ENCODE measurements at regions not wholly inside any gene's neighbourhood (a gene's known extent, or its start where the extent isn't known, plus 50 kb on each side); places are given as distances from the start of the nearest gene placed in this dataset.
A peak's percentile ranks its signal among the peaks of the same experiment; 100 is the strongest.

DNA sequence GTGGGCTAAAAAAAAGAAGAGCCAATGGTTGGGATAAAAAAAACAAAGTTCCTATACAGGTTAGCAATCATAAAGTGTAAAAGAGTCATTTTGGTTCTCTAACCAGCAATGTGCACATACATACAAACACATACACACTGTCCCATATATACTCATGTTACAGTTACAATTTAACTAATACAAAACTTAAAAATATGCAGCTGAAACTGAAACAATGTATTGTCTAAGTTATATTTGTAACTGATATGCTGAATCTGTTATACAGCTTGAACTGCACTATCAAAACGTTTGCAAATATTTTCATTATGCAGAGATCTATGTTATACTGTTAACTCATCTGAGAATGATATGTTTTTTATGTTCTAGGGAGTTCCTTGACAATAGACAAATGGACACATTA lies 173.7 kb downstream of the KLF12 start:
- DNase-seq = no peak

DNA sequence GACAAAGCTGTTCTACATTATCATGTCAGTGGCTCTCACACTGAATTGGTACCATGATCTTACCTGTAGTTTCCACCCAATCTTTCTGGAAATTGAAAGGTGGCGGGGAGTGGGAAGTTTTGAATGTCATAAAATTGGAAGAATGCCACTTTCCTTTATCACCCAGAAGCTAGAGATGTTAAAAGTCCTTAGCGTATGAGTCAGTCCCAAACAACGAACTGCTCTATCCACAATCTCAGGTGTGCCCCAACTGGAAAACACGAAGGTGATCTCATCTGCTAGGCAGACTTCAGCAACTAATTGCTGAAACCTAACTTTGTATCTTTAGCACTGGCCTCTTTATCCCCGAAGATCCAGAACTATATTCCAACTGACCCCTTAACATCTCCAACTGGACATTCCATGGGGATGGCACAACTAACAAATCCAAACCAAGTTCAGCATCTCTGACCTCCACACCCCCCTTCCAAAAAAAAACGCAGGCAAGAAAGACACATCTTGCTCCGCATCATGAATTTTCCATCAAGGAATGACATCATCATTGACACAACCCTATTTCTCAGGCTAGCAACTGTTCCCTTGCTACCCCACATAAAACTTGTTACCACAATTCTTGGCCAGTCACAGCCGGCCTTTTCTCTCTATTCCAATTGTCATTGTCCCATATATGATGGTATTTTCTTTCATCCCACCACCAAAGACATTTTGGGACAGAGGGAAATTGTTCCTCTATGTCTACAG lies 175.4 kb downstream of the KLF12 start:
- DNase-seq = no peak

DNA sequence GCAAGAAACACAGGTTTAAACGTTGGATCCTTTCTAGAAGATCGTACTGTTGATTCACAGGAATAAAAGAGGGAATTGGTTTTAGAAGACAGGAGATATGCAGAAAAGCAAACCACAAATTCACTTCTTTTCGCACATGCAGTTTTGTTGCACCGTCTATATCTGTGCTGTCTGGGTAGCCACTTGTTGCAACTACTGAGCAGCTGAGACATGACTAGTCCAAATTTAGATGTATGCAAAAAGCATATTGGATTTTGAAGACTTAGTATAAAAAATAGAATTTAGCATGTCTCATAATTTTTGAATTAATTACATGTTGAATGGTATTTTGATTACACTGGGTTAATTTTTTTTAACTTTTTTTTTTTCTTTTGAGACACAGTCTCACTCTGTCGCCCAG lies 176.3 kb downstream of the KLF12 start:
- DNase-seq = no peak

DNA sequence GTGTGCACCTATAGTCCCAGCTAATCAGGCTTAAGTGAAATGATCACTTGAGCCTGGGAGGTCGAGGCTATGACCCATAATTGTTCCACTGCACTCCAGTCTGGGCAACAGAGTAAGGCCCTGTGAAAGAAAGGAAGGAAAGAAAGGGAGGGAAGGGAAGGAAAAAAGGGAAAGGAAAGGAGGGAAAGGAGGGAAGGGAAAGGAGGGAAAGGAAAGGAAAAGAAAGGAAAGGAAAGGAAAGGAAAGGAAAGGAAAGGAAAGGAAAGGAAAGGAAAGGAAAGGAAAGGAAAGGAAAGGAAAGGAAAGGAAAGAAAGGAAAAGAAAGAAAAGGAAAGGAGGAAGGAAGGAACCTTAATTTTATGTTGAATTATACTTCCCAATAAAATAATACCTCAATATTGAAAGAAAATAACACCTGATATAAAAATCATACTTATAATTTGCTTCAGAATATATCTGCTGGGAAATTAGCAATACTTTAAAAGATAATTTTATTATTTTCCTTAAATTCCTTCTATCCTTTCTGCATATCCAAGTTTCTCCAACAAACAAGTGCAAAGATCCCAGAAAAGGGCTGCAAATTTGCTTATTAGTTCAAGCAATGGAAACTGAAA lies 177.3 kb downstream of the KLF12 start:
- DNase-seq = no peak

DNA sequence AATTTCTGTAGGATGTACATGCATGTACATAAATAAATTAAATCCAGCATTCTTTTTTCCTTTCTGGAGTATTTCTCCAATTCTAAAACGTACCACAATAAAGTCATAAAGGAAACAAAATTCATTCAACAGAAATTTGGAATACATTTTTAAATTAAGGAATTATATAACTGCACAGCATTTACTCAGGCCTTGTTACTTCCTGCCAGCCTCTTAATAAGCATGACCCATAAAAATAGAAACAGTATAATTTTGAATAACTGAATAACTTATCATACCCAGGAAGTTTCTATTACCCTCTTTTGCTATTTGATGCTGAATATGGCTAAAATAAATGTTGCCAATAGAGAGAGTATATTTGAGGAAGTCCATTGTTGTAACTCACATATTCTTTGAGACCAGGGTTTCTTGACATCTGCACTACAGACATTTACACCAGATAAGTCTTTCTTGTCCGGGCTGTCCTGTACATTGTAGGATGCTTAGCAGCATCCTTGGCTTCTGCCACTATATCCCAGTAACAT lies 178.2 kb downstream of the KLF12 start:
- DNase-seq = no peak

DNA sequence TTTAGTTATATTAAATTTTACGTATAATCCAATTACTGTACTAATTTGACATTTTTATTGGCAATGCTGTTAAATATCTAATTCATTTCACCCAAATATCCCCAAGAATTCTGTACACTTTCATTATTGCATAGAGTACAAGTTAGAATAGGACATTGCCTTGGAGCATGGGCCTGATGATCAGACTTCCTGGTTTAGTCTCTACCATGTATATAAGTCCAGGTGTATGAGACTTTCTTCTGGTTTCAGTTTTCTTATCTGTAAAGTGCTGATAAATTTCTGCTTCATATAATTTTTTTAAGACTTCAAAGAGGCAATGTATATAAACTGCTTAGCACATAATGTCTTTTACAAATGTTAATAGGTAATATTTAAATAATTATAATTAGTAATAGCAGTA lies 179.4 kb downstream of the KLF12 start:
- no peak for DNase-seq

DNA sequence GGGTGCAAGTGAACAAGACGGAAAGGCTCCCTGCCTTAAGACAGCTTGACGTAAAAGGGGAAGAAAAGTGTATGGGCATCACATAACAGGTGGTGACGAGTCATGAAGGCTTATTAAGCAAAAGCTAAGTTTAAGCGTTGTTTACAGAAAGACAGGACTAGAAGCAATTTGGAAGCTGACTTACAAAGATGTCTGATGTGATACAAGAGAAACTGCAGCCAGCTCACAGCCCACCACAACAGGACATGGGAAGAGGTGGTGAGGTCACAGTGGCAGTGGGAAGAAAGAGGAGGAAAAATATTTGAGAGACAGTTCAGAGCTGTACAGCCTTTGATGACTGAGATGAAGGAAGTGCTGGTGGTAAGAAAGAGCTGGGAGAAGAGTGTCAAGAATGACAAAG lies 181.6 kb downstream of the KLF12 start:
- DNase-seq = no peak

DNA sequence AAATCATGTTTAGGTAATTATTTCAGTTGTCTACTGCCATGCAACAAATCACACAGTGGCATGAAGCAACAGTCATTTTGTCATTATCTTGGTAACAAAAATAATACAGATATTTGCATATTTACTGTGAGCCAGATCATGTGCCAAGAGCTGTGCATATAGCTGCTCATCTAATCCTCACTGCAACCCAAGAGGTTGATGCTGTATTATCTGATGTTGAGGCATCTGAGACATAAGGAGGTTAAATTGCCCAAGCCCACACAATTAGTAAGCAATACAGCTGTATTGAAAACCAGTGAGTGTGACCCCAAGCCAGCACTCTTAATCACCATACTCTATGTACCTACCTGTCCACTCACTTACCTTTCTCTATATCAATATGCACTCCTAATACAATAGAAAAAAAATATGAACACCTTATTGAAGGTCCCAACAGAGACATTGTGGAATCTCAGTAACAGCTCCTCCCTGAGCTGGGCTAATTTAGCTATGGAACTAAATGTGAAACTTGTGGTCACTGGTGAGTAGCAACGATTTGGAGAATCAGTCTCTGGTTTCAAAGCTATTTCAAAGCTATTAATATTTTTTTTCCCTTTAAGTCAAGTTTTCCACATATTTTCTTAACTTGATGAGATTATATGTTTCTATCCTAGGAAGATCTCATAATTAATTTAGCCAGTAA lies 185.2 kb downstream of the KLF12 start:
- DNase-seq = no peak

DNA sequence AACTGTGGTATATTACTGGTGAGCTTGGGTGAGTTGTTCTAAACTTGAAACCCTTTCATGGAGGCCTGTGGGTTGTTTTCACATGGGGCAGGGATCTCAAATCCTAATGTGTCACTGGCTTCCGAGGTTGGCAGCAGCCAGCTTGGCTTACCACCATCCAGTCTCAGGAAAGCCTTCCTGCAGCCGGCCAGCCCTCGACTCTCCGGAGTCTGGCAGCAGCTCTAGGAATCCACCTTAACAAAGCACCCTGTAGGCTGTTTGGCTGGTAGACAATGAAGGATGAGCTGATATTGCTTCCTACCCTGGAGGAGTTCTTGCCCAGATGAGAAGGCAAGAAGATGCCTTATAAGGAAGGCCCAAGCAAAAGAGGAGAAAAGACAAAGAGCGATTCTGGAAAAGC lies 188.3 kb downstream of the KLF12 start:
- no peak for DNase-seq

DNA sequence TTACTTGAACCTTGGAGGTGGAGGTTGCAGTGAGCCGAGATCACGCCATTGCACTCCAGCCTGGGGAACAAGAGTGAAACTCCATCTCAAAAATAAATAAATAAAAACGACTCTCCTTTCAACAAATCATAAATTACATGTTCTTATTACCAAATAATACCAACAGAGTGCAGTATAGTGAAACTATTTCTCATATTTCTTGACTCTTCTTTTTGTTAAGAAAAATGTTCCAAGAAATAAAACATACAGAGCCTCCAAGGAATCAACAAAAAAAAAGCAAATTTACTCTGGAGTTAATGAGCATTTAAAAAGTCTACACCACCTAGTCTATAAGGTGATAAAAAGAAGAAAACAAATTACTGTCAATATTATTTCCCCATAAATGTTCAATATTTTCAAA lies 188.8 kb downstream of the KLF12 start:
- DNase-seq = no peak

DNA sequence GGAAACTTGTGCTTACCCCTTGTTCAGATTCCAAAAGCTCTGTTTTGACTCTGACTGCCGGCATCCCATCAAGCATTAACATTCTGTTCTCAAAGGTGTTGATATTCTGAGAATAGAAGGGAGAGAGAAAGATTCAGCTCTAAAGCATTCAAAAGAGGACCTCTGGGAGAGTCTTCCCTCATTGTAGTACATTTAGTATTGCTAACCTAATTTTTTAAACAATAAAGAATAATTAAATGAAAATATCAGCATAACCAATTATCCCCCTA lies 190.3 kb downstream of the KLF12 start:
- DNase-seq = no peak

DNA sequence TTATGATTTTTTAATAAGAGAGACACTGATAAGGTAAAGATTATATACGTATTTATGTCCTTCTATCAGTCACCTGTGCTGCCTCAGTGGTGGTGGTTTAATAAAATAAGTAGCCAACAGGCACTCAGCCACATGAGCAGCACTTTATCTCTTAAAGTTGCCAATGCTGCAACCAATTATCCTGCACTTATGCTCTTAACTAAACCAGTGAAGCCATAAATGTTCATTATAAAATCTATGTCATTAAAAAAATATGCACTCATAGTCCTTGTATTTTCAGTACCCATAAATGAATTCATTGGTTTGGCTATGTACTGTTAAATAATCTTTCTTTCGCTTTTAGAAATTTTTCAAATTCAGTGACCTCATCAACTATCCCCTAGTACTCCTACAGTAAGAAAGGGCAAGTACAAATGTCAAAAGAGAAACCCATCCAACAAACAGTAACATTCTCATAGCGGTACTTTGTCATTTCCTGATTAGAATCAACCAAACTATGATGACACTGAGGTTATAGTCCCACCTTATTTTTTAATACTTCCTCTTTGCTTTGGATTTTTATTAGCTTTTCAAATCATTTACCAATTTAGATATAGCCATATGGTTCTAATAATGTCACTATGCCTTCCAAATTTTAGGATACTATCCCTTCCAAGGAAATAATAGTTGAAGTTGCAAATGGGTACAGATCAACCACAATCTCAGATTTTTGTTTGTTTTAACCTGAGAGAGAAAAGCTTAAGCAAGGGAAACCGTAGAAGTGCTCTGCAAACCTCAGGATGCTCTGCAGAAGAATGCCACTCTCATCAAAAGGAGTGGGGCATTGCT lies 190.9 kb downstream of the KLF12 start:
- no peak for DNase-seq

DNA sequence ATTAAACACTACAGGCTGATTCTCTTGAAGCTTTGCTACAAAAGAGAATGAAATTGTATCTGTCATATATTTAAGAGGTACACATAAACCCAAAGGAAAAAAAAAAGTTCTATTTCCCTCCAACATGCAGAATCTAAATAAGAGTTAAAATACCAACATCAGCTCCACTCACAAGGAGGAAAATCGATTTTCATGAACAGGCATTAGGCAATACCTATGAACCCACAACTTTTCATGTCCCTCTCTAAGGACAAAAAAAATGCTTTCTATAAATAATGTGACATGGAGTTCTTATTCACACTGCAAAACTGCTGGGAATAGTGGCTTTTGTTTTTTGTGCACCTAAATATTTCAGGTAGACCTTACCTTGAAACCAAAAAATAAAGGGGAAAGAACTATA lies 192.5 kb downstream of the KLF12 start:
- no peak for DNase-seq

DNA sequence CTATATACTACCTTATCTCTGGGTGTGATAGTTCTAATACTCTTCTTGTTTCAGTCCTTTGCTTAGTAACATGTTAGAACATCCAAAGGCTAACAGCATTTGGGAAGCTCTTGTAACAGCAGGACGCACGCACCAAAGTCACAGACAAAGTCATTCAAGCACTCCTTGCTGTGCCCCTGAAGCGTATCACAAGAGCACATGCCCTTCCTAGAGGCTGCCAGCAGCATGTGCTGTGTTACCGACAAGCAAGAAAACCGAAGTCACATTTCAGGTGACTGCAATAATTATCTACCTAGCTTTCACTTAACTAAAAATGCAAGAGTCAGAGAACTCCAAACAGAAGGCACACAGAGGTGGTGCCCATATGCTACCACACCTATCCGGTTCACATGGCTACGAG lies 194.1 kb downstream of the KLF12 start:
- peak; percentile 3 for DNase-seq

DNA sequence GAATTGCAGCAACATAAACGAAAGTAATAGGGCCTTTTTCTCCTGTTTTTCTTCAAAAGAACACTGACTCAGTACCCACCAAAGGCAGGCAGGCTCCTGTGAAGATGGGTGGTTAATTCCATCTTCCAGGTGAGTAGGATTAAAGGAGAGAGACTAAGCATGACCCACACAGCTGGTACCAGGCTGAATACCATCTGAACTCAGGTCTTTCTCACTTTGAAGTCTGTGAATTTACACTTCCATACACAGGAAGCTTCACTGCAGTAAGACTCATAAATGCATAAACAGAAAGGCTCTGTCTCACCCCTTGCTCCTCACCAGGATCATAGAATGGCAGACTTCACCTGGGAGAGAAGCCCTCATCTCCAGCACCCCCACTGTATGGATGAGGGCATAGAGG lies 194.6 kb downstream of the KLF12 start:
- no peak for DNase-seq

DNA sequence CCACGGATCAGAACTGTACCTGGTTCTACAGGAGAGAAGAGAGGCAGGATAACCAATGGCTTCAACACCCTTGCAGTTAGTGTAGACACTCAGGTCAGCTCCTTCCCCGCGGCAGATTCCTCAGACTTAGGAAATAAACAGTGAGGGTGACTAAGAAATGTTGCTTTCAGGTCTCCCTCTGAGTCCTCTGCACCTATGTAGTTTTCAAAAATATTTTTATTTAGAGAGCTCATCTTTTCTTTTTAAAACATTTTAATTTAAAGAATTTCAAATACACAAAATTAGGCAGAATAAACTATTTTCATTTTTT lies 195.2 kb downstream of the KLF12 start:
- DNase-seq = no peak

DNA sequence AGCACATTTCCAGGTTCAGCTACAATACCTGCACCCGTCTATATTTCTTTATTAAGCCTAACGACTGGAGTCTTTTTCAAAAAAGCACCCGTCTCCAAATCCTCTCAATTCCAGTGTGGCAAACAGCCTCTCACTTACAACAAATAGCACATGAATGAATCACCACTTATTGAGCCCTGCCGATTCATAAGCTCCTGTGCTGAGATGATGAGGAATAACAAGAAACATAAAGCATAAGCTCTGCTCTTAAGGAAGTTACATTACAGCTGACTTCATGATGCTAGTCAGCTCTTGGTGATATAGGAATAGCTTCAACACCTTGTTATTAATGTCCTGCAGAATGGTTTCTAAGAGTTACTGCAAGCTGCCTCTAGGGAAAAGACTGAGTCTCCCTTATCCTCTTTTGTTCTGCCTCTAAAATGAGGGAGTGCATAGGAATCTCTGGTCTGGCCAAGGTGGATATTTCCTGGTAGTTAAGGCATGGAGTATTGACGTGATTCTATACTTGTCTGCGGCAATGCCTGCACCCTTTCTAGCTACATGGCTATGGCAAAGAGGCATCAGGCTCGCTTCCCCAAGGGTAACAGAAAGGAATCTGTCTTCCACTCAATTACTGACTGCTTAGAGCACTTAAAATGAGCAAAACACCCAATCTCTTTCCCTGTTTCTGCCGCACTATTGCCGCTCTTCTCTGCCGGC lies 195.7 kb downstream of the KLF12 start:
- DNase-seq = no peak

DNA sequence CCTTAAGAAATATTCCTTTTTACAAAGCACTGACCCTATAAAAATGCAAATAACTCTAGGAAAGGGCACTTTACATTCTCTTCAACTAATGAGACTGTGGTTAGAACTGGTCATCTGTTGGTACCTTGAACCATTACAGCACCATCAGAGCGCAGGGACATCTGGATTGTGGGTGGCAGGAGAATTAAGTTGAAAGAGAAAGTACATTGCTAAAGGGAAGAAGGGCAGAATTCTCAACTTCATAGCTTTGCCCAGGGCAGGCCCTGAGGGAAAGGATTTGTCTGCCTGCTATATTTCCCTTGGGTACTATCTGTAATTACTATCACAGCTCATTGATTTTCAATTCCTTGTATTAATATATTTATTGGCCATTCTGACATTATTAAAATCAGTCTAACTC lies 196.8 kb downstream of the KLF12 start:
- no peak for DNase-seq

DNA sequence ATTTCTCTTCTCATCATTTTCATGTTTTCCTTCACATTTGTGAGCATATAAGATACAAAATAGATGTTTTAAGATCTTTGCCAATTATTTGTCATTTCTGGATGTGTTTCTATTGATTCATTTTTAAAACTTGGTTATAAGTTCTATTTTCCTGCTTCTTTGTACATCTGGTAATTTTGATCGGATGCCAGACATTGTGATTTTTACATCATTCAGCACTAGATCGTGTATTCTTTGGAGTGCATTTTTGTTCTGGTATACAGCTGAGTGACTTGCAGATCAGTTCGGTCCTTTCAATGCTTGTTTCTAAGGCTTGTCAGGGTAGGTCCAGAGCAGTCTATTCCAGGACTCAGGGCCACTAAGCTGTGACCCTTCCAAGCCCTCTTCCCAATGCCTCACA lies 198.2 kb downstream of the KLF12 start:
- no peak for DNase-seq

DNA sequence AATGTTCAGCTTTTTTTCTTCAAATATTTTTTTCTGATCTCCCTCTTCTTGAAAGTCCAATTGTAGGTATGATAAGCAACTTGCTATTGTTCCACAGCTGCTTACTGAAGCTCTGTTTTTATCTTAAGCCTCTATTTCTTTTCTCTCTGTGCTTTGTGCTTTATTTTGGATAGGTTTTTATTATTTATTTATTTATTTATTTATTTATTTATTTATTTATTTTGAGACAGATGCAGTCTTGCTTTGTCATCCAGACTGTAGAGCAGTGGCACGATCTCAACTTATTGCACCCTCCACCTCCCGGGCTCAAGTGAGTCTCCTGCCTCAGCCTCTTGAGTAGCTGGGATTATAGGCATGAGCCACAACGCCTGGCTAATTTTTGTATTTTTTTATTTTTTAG lies 199.4 kb downstream of the KLF12 start:
- DNase-seq = no peak

DNA sequence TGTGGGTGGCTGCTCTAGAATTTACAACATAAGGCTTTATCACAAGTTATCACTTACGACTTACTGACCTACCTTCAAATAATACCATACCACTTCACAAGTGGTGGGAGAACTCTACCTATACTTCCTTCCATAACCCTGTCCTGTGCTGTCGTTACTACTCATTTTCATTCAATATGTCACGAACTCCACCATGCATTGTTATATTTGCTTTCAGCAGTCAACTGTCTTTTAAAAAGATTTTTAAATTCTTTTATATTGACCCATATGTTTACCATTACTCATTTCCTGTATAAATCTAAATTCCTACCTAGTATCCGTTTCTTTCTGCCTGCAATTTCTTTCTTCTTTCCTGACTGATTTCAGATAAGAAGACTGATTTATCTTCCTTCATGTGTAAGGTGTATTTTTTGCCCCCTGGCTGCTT lies 200.0 kb downstream of the KLF12 start:
- no peak for DNase-seq

DNA sequence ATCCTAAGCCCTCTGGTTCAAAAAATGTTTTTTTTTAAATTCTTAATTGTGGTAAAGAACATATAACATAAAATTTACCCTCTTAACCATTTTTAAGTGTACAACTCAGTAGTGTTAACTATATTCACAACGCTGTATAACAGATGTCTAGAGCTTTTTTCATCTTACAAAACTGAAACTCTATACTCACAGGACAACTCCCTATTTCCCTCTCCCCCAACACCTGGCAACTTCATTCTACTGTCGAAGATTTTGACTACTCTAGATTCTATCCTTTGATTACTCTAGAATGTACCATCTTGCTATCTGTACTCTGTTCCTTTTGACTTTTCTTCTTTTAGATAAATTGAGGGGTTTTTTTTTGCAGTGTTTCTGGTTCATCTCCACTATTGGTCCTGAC lies 200.4 kb downstream of the KLF12 start:
- DNase-seq = no peak

DNA sequence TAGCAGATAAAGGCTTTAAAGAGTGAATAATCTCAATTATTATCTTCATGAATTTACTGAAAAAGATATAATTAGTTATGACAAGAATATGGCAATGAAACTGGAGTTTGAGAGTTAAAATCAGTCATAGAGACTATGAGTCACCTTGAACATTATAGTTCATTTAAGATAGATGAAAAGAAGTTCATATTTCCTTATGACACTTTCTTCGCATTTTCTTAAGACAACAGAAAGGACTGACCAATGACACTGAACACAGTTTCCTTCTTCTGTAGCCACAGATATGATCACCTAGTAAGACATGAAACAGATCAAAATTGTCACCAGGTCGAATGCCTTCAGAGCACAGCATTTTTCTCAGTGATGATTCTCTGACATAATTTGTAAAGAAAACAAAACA lies 202.1 kb downstream of the KLF12 start:
- DNase-seq = no peak
